Right atrium auricular region (tissue), 2 donors: ENCODE measurements at regions not wholly inside any gene's neighbourhood (a gene's known extent, or its start where the extent isn't known, plus 50 kb on each side); places are given as distances from the start of the nearest gene placed in this dataset.
"Not testable (repeated sequence)": the region's sequence is repeated elsewhere in the genome, so short reads cannot be mapped to it uniquely, and the experiment has no call there.

Source experiments
- DNase-seq: peaks from one replicate; pipeline ENCODE4 v3.0.0-alpha.2; 2019; ENCODE audit warnings: low spot score
- H3K27ac ChIP-seq, 2 donors: fragments of 200-600 bp; sonication (generic); 1 replicate in 1 of 2; 2 replicates in 1 of 2; pipeline ENCODE4 v1.5.1; 2016 to 2019
- H3K27me3 ChIP-seq, 2 donors: fragments of 200-600 bp; sonication (generic); one replicate each; pipeline versions ENCODE4 v1.5.1 to v1.6.0; 2017 to 2019
- H3K36me3 ChIP-seq: fragments of 200-600 bp; sonication (generic); one replicate; pipeline ENCODE4 v1.5.1; 2016
- H3K4me1 ChIP-seq, 2 donors: fragments of 200-600 bp; sonication (generic); one replicate each; pipeline versions ENCODE4 v1.5.1 to v1.6.0; 2017 to 2019
- H3K4me3 ChIP-seq, 2 donors: fragments of 200-600 bp; sonication (generic); 1 replicate in 1 of 2; 2 replicates in 1 of 2; pipeline ENCODE4 v1.5.1; 2017 to 2019; ENCODE audit warnings: mild to moderate bottlenecking in 1 of 2, moderate library complexity in 1 of 2
- H3K9me3 ChIP-seq, 2 donors: fragments of 200-600 bp; sonication (generic); one replicate each; pipeline ENCODE4 v1.5.1; 2019
- TF ChIP-seq, protein P1 (sequence below), 2 donors: fragments of 200-600 bp; sonication (generic); IDR thresholded peaks; one replicate each; pipeline ENCODE4 v1.5.1; 2019; ENCODE audit warnings: antibody characterized with exemption in 2 of 2

- not testable (repeated sequence) for H3K27ac ChIP-seq, H3K4me1 ChIP-seq, H3K27me3 ChIP-seq, DNase-seq, H3K36me3 ChIP-seq, H3K9me3 ChIP-seq, H3K4me3 ChIP-seq
Observed at GRCh38 chr14:105644891-105645290, 118.5 kb downstream of the TMEM121 start.

GRCh38 chr14:105645389-105645788 is 119.0 kb downstream of the TMEM121 start:
- not testable (repeated sequence) for H3K27ac ChIP-seq, H3K9me3 ChIP-seq

GRCh38 chr14:105646175-105646574 is 119.8 kb downstream of the TMEM121 start:
- Histone ChIP-seq H3K4me1 (no peaks in the 10 kb centered on the region), H3K36me3 (no peaks in the 10 kb centered on the region), H3K27ac (no peak overlapping the region), H3K27me3 (no peaks in the 10 kb centered on the region), H3K9me3 (no peaks in the 10 kb centered on the region), H3K4me3 (no peak overlapping the region)
- TF ChIP-seq, protein P1, sequence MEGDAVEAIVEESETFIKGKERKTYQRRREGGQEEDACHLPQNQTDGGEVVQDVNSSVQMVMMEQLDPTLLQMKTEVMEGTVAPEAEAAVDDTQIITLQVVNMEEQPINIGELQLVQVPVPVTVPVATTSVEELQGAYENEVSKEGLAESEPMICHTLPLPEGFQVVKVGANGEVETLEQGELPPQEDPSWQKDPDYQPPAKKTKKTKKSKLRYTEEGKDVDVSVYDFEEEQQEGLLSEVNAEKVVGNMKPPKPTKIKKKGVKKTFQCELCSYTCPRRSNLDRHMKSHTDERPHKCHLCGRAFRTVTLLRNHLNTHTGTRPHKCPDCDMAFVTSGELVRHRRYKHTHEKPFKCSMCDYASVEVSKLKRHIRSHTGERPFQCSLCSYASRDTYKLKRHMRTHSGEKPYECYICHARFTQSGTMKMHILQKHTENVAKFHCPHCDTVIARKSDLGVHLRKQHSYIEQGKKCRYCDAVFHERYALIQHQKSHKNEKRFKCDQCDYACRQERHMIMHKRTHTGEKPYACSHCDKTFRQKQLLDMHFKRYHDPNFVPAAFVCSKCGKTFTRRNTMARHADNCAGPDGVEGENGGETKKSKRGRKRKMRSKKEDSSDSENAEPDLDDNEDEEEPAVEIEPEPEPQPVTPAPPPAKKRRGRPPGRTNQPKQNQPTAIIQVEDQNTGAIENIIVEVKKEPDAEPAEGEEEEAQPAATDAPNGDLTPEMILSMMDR (IDR thresholded peaks at IDR 0.05) = no peak
- DNase-seq = no peak

More at GRCh38 chr14:105645389-105645788, 119.0 kb downstream of the TMEM121 start:
- not testable (repeated sequence) for H3K4me1 ChIP-seq, DNase-seq, H3K27me3 ChIP-seq, H3K4me3 ChIP-seq, H3K36me3 ChIP-seq

- not testable (repeated sequence) for H3K27me3 ChIP-seq
Observed at GRCh38 chr14:105646711-105647281, 120.4 kb downstream of the TMEM121 start.

DNA sequence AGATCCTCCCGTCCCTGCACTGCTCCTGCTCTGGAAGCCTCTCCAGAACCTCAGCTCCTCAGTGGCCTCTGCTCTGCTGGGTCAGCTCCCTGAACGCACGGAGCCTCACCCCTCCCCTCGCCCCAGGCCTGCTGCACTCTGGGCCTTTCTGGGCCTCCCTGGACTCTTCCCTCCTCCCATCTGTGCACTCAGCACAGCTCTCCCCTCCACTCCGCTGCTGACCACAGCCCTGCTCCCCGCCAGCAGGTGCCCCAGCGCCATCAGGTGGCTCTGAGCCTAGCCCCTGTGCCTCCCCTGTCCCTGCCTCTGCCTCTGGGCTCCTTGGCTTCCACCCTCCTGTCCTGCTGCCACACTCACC is 121.0 kb downstream of the TMEM121 start:
- H3K36me3 ChIP-seq, H3K27me3 ChIP-seq, H3K9me3 ChIP-seq, DNase-seq, H3K27ac ChIP-seq, H3K4me3 ChIP-seq, H3K4me1 ChIP-seq: not testable (repeated sequence)

More at GRCh38 chr14:105646711-105647281, 120.4 kb downstream of the TMEM121 start:
- not testable (repeated sequence) for H3K36me3 ChIP-seq, H3K9me3 ChIP-seq, H3K4me1 ChIP-seq, H3K27ac ChIP-seq, H3K4me3 ChIP-seq, DNase-seq

- Histone ChIP-seq H3K27me3 (no peaks in the 10 kb centered on the region), H3K4me3 (no peak overlapping the region), H3K27ac (no peak overlapping the region), H3K9me3 (no peaks in the 10 kb centered on the region), H3K36me3 (no peaks in the 10 kb centered on the region), H3K4me1 (no peaks in the 10 kb centered on the region)
- TF ChIP-seq, protein P1 (IDR thresholded peaks at IDR 0.05) = no peak
- no peak for DNase-seq
Observed at GRCh38 chr14:105647784-105648608, 121.6 kb downstream of the TMEM121 start.

- H3K4me3 ChIP-seq, H3K4me1 ChIP-seq, DNase-seq, H3K9me3 ChIP-seq, H3K36me3 ChIP-seq, H3K27ac ChIP-seq, H3K27me3 ChIP-seq: not testable (repeated sequence)
Observed at GRCh38 chr14:105648609-105649535, 122.5 kb downstream of the TMEM121 start.

DNA sequence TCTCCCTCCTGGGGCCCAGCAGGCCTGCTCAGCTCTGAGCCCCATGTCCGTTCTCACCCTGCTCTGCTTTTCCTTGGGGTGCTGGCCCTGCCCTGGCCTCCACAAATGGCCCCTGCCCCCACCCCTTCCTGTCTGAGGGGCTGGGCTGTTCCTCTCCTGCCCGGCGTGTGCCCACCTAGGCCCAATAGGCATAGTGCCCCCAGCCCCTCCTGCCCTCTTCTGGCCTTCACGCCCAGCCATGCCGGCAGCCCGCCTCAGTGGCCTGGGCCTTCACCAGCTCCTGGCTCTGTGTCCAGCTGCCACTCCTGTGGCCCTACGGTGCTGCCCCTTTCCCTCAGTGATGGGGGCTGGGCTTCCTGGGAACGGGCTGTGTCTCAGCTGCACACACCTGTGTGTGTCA is 125.9 kb downstream of the TMEM121 start:
- H3K9me3 ChIP-seq, H3K4me3 ChIP-seq, H3K4me1 ChIP-seq, H3K27ac ChIP-seq, H3K27me3 ChIP-seq, DNase-seq, H3K36me3 ChIP-seq: not testable (repeated sequence)

DNA sequence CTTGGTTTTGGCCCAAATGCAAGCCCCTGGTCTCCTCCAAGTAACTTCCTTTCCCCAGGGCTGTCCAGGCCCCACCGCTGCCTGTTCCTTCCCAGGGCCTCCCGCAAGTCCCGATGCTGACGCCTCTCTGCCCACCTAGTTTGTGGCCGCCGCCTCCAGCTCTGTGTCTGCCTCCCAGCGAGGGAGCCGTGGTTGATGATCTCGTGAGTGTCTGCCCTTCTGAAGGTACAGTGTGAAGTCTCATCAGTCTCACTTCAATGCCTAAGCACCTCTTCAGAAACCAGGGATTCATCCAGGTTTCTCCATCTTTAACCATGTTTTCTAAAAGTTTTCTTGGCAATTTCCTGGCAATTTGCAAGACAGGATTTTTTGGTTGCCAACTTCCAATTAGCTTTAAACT is 127.5 kb downstream of the TMEM121 start:
- not testable (repeated sequence) for H3K36me3 ChIP-seq, H3K27me3 ChIP-seq, H3K4me1 ChIP-seq, H3K27ac ChIP-seq, DNase-seq, H3K4me3 ChIP-seq
- H3K9me3 ChIP-seq = peaks cover 0 to 11% of the 10 kb centered on the region in 2 donors

GRCh38 chr14:105659255-105659654 is 132.9 kb downstream of the TMEM121 start:
- not testable (repeated sequence) for H3K4me3 ChIP-seq, H3K4me1 ChIP-seq, DNase-seq, H3K27me3 ChIP-seq, H3K27ac ChIP-seq, H3K36me3 ChIP-seq
- H3K9me3 ChIP-seq = peaks cover 0 to 14% of the 10 kb centered on the region in 2 donors
